H1 (cell line): ENCODE measurements at regions not wholly inside any gene's neighbourhood (a gene's known extent, or its start where the extent isn't known, plus 50 kb on each side); places are given as distances from the start of the nearest gene placed in this dataset.

Experiments used
- CTCF ChIA-PET: fragments of 300-600 bp; sonication (Branson Sonifier 250); formaldehyde crosslinking; loops from one replicate; lab custom pipeline; 2021; ENCODE audit not compliant: partially characterized antibody; lab: Charles Lee
- POLR2A ChIA-PET: fragments of 300-600 bp; sonication (Branson Sonifier 250); formaldehyde crosslinking; loops from one replicate; lab custom pipeline; 2021; ENCODE audit warnings: inconsistent platforms; ENCODE audit not compliant: partially characterized antibody; lab: Charles Lee
- DNase-seq, 2 experiments: peaks; one replicate each; pipeline versions ENCODE4 v3.0.0 to v3.0.0-alpha.2; 2010 to 2022; ENCODE audit warnings: low spot score in 2 of 2, low read depth in 1 of 2, mixed read lengths in 1 of 2
- FAIRE-seq: peaks from 2 replicates; lab custom pipeline; 2011; peaks lifted over from hg19 to GRCh38; lab: Jason Lieb, UNC
- H2AFZ ChIP-seq: 2 replicates; pipeline ENCODE4 v1.8.1; 2012; ENCODE audit warnings: low read length, inconsistent platforms
- H2AK5ac ChIP-seq: 2 replicates; pipeline ENCODE4 v1.6.1; 2013; ENCODE audit warnings: low read depth, low read length
- H2BK120ac ChIP-seq: replicated peaks from 2 replicates; pipeline ENCODE3; 2013; ENCODE audit warnings: low read depth, low read length, inconsistent platforms
- H2BK12ac ChIP-seq: 2 replicates; pipeline ENCODE4 v1.6.1; 2013; ENCODE audit warnings: low read depth, low read length
- H2BK15ac ChIP-seq: 2 replicates; pipeline ENCODE4 v1.6.1; 2013; ENCODE audit warnings: low read length
- H2BK20ac ChIP-seq: 2 replicates; pipeline ENCODE4 v1.6.1; 2013; ENCODE audit warnings: low read length
- H2BK5ac ChIP-seq: 2 replicates; pipeline ENCODE4 v1.6.1; 2013; ENCODE audit warnings: low read depth, low read length
- H3K14ac ChIP-seq: 2 replicates; pipeline ENCODE4 v1.6.1; 2013; ENCODE audit warnings: inconsistent platforms; ENCODE audit not compliant: insufficient read length
- H3K18ac ChIP-seq: 2 replicates; pipeline ENCODE4 v1.6.1; 2013; ENCODE audit warnings: low read length; ENCODE audit errors: extremely low read depth
- H3K23ac ChIP-seq: 2 replicates; pipeline ENCODE4 v1.6.1; 2013; ENCODE audit warnings: inconsistent platforms; ENCODE audit not compliant: insufficient read length
- H3K23me2 ChIP-seq: 2 replicates; pipeline ENCODE4 v1.6.1; 2013; ENCODE audit warnings: low read depth, low read length
- H3K27ac ChIP-seq: 2 replicates; pipeline ENCODE4 v1.6.1; 2011; ENCODE audit warnings: low read depth, low read length, inconsistent platforms
- H3K27me3 ChIP-seq, 4 experiments: replicated peaks in 1 of 4; 1 replicate in 1 of 4; 2 replicates in 3 of 4; pipeline versions ENCODE4 v1.6.1 to v1.8.1; 2011 to 2013; ENCODE audit warnings: low read length in 3 of 4, mild to moderate bottlenecking in 3 of 4, inconsistent platforms in 2 of 4, mixed read lengths in 2 of 4, moderate library complexity in 1 of 4; ENCODE audit not compliant: control insufficient read depth in 3 of 4, insufficient read depth in 3 of 4; ENCODE audit errors: extremely low read depth in 1 of 4
- H3K36me3 ChIP-seq, 4 experiments: 2 replicates each; pipeline versions ENCODE4 v1.6.1 to v1.8.1; 2011 to 2013; ENCODE audit warnings: mild to moderate bottlenecking in 4 of 4, low read length in 3 of 4, moderate library complexity in 2 of 4, control low read depth in 1 of 4, inconsistent platforms in 1 of 4; ENCODE audit not compliant: insufficient read depth in 4 of 4, control insufficient read depth in 2 of 4
- H3K4ac ChIP-seq: replicated peaks from 2 replicates; pipeline ENCODE3; 2013; ENCODE audit warnings: low read length, low read depth, mixed read lengths, inconsistent platforms; ENCODE audit not compliant: insufficient read length
- H3K4me1 ChIP-seq, 4 experiments: replicated peaks in 1 of 4; 1 replicate in 1 of 4; 2 replicates in 3 of 4; pipeline versions ENCODE4 v1.6.1 to v1.8.1; 2011 to 2013; ENCODE audit warnings: low read length in 3 of 4, inconsistent platforms in 2 of 4, mixed read lengths in 1 of 4; ENCODE audit not compliant: insufficient read depth in 4 of 4, control insufficient read depth in 3 of 4
- H3K4me2 ChIP-seq, 2 experiments: 2 replicates each; pipeline versions ENCODE4 v1.6.1 to v1.8.1; 2011 to 2013; ENCODE audit warnings: low read depth in 2 of 2, low read length in 2 of 2, control low read depth in 1 of 2, inconsistent platforms in 1 of 2, mild to moderate bottlenecking in 1 of 2; ENCODE audit not compliant: insufficient read depth in 1 of 2
- H3K4me3 ChIP-seq, 4 experiments: fragments of 200-600, 300-600 bp in 1 of 4; sonication (generic), shearing (Covaris generic), sonication (Bioruptor Twin) in 1 of 4; 2 replicates each; pipeline versions ENCODE4 v1.5.1 to v1.8.1; 2011 to 2016; ENCODE audit warnings: low read length in 4 of 4, low read depth in 3 of 4, control low read depth in 2 of 4, inconsistent platforms in 2 of 4, mild to moderate bottlenecking in 2 of 4, mixed read lengths in 1 of 4, moderate library complexity in 1 of 4; ENCODE audit not compliant: insufficient read depth in 2 of 4; ENCODE audit errors: extremely low read depth in 1 of 4
- H3K56ac ChIP-seq: replicated peaks from 2 replicates; pipeline ENCODE3; 2013; ENCODE audit warnings: low read depth, mild to moderate bottlenecking, mixed read lengths, low read length, inconsistent platforms; ENCODE audit not compliant: insufficient read length
- H3K79me1 ChIP-seq: 2 replicates; pipeline ENCODE4 v1.6.1; 2013; ENCODE audit warnings: low read depth, low read length, control low read depth
- H3K79me2 ChIP-seq, 2 experiments: 2 replicates each; pipeline versions ENCODE4 v1.6.1 to v1.8.1; 2012 to 2013; ENCODE audit warnings: low read length in 2 of 2, mild to moderate bottlenecking in 2 of 2, inconsistent platforms in 1 of 2; ENCODE audit not compliant: insufficient read depth in 2 of 2, control insufficient read depth in 1 of 2
- H3K9ac ChIP-seq, 4 experiments: replicated peaks in 1 of 4; 1 replicate in 1 of 4; 2 replicates in 3 of 4; pipeline versions ENCODE4 v1.6.1 to v1.8.1; 2011 to 2013; ENCODE audit warnings: low read depth in 3 of 4, low read length in 3 of 4, control low read depth in 2 of 4, mild to moderate bottlenecking in 2 of 4, moderate library complexity in 2 of 4, inconsistent platforms in 1 of 4; ENCODE audit errors: extremely low read depth in 1 of 4
- H3K9me3 ChIP-seq, 2 experiments: 2 replicates each; pipeline versions ENCODE4 v1.6.1 to v1.8.1; 2012 to 2013; ENCODE audit warnings: mild to moderate bottlenecking in 2 of 2, moderate library complexity in 2 of 2, control low read depth in 1 of 2, inconsistent platforms in 1 of 2, low read depth in 1 of 2, low read length in 1 of 2, mixed read lengths in 1 of 2; ENCODE audit not compliant: insufficient read depth in 2 of 2
- H4K20me1 ChIP-seq, 2 experiments: replicated peaks in 1 of 2; 2 replicates each; pipeline versions ENCODE3 to v1.8.1; 2011 to 2013; ENCODE audit warnings: inconsistent platforms in 2 of 2, low read length in 2 of 2, mild to moderate bottlenecking in 1 of 2; ENCODE audit not compliant: insufficient read depth in 2 of 2, control insufficient read depth in 1 of 2
- H4K5ac ChIP-seq: 2 replicates; pipeline ENCODE4 v1.6.1; 2013; ENCODE audit warnings: low read length, low read depth, mixed read lengths, inconsistent platforms; ENCODE audit not compliant: insufficient read length
- H4K8ac ChIP-seq: 2 replicates; pipeline ENCODE4 v1.8.0; 2013; ENCODE audit warnings: mild to moderate bottlenecking, moderate library complexity, low read length, inconsistent platforms; ENCODE audit not compliant: insufficient read depth; ENCODE audit errors: extremely low read depth
- H4K91ac ChIP-seq: replicated peaks from 2 replicates; pipeline ENCODE3; 2013; ENCODE audit warnings: low read length, mixed read lengths, inconsistent platforms; ENCODE audit not compliant: insufficient read length
- ASH2L ChIP-seq: fragments of 200-600, 300-600 bp; sonication (generic); IDR thresholded peaks from one replicate; pipeline ENCODE4 v1.7.1; 2017; ENCODE audit warnings: low read length
- BCL11A ChIP-seq, 2 experiments: IDR thresholded peaks; one replicate each; pipeline ENCODE4 v1.6.1; 2011; ENCODE audit warnings: low read depth in 2 of 2, low read length in 2 of 2, mild to moderate bottlenecking in 2 of 2
- CEBPB ChIP-seq: IDR thresholded peaks from 2 replicates; pipeline ENCODE4 v1.6.1; 2012; ENCODE audit warnings: low read depth, low read length
- GTF2F1 ChIP-seq: IDR thresholded peaks from 2 replicates; pipeline ENCODE4 v1.6.1; 2012; ENCODE audit warnings: low read depth, low read length, improper control_type of control experiment, borderline replicate concordance
- KDM4A ChIP-seq: IDR thresholded peaks from one replicate; pipeline ENCODE4 v1.7.1; 2012; ENCODE audit warnings: low read depth, mild to moderate bottlenecking, moderate library complexity, low read length, inconsistent platforms; ENCODE audit not compliant: severe bottlenecking
- KDM5A ChIP-seq: fragments of 200-600 bp; IDR thresholded peaks from 2 replicates; pipeline ENCODE4 v1.7.1; 2012; ENCODE audit warnings: mild to moderate bottlenecking, low read length, inconsistent platforms, mixed read lengths
- NRF1 ChIP-seq: IDR thresholded peaks from 2 replicates; pipeline ENCODE4 v1.6.1; 2011; ENCODE audit warnings: mild to moderate bottlenecking, low read depth, low read length, improper control_type of control experiment
- POLR2AphosphoS5 ChIP-seq: IDR thresholded peaks from 2 replicates; pipeline ENCODE4 v1.6.1; 2011; ENCODE audit warnings: low read depth, low read length
- SIN3A ChIP-seq, 2 experiments: IDR thresholded peaks in 1 of 2; conservative IDR thresholded peaks in 1 of 2; 2 replicates each; pipeline ENCODE4 v1.6.1; 2011 to 2012; ENCODE audit warnings: low read length in 2 of 2, improper control_type of control experiment in 1 of 2, low read depth in 1 of 2, mild to moderate bottlenecking in 1 of 2
- SRF ChIP-seq: IDR thresholded peaks from 2 replicates; pipeline ENCODE4 v1.6.1; 2011; ENCODE audit warnings: mild to moderate bottlenecking, low read depth, low read length, moderate library complexity
- SUZ12 ChIP-seq: fragments of 200-600 bp; sonication (generic); IDR thresholded peaks from 2 replicates; pipeline ENCODE4 v1.6.1; 2012; ENCODE audit warnings: mild to moderate bottlenecking, inconsistent platforms, low read length, moderate library complexity, mixed read lengths
- TCF12 ChIP-seq: IDR thresholded peaks from 2 replicates; pipeline ENCODE4 v1.6.1; 2011; ENCODE audit warnings: low read depth, mild to moderate bottlenecking, low read length
- ZNF274 ChIP-seq: IDR thresholded peaks from 2 replicates; pipeline ENCODE4 v1.7.0; 2012; ENCODE audit warnings: low read length, borderline replicate concordance; ENCODE audit errors: extremely low read depth
- WGBS, 2 experiments: shearing (Covaris generic) in 1 of 2; methylation state at CpG; one replicate each; pipeline versions ENCODE4 v1.1.6 to v1.1.7; 2013 to 2015; ENCODE audit warnings: low lambda C conversion rate in 2 of 2, mixed read lengths in 2 of 2, inconsistent platforms in 1 of 2, low coverage in 1 of 2, missing lambda C conversion rate in 1 of 2; ENCODE audit not compliant: insufficient replicate concordance in 2 of 2, insufficient coverage in 1 of 2, insufficient read length in 1 of 2; ENCODE audit errors: extremely low coverage in 1 of 2, missing lambda C conversion rate in 1 of 2; 5-methylcytosine and 5-hydroxymethylcytosine counted together
- TF ChIP-seq, protein P1 (sequence below): IDR thresholded peaks from 2 replicates; pipeline ENCODE4 v1.6.1; 2012; ENCODE audit warnings: low read length, inconsistent platforms

DNA sequence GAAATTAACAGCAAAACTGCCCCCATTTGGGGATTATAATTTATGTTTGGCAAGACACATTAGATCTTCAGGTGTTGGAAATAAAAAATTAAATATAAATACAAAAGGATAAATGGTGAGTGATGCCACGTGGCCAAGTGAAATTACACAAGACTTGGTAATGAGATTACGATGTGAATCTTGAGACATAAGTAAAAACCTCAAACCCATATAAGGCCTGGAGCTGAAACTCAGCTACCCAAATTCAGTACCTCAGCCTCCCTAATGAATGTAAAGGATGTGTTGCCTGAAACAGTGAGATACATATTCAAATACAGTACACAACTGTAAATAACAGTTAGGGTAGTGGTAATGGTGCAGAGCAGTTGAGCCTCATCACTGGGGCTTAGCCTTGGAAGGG, 1146.6 kb downstream of the OTOL1 start:
- peak overlapping the region; percentile 73; the same call in 1 of the 2 replicates for H2AFZ ChIP-seq
- DNase-seq (no peak), FAIRE-seq (no peak)
- H3K23ac ChIP-seq, result no peak overlapping the region
- WGBS, 2 experiments, result 53% methylated on average over 2 of the region's 2 CpGs; no CpG with 5 or more reads in 1 of the 2 experiments
- H3K79me1 ChIP-seq, result no peaks in the 10 kb centered on the region
- no peaks in the 10 kb centered on the region for H3K79me2 ChIP-seq
- H3K23me2 ChIP-seq, result no peaks in the 10 kb centered on the region
- no peak overlapping the region for H2BK12ac ChIP-seq
- H3K27me3 ChIP-seq, result no peaks in the 10 kb centered on the region
- H4K91ac ChIP-seq, result no peak overlapping the region
- no peak overlapping the region for H2BK15ac ChIP-seq
- H3K4me2 ChIP-seq, result no peak overlapping the region
- H3K9ac ChIP-seq, result no peak overlapping the region
- H3K18ac ChIP-seq, result no peak overlapping the region
- H3K56ac ChIP-seq, result no peak overlapping the region
- H3K27ac ChIP-seq, result no peak overlapping the region
- no peak overlapping the region for H4K8ac ChIP-seq
- no peak overlapping the region for H3K4ac ChIP-seq
- H3K4me3 ChIP-seq, result no peak overlapping the region
- H3K14ac ChIP-seq, result no peak overlapping the region
- H4K20me1 ChIP-seq, result no peaks in the 10 kb centered on the region
- H2BK20ac ChIP-seq, result no peak overlapping the region
- no peak overlapping the region for H4K5ac ChIP-seq
- H3K9me3 ChIP-seq, result peaks cover 17 to 26% of the 10 kb centered on the region in 2 experiments
- no peaks in the 10 kb centered on the region for H3K4me1 ChIP-seq
- no peak overlapping the region for H2AK5ac ChIP-seq
- no peak overlapping the region for H2BK5ac ChIP-seq
- H3K36me3 ChIP-seq, result no peaks in the 10 kb centered on the region
- ChIA-PET POLR2A (no interaction called here), CTCF (no interaction called here)
- H2BK120ac ChIP-seq, result no peak overlapping the region
- TF ChIP-seq SIN3A (conservative IDR thresholded peaks at IDR 0.05 in 1 of 2, IDR thresholded peaks at IDR 0.05 in 1 of 2; ENCODE audit: low read depth in 1 of 2, low read length in 2 of 2), result no peak
- TF ChIP-seq SRF, result no peak
- TF ChIP-seq KDM5A, result no peak
- TF ChIP-seq KDM4A, result no peak
- TF ChIP-seq ZNF274, result no peak
- TF ChIP-seq GTF2F1, result no peak
- TF ChIP-seq TCF12, result no peak
- TF ChIP-seq POLR2AphosphoS5, result no peak
- TF ChIP-seq, protein P1, sequence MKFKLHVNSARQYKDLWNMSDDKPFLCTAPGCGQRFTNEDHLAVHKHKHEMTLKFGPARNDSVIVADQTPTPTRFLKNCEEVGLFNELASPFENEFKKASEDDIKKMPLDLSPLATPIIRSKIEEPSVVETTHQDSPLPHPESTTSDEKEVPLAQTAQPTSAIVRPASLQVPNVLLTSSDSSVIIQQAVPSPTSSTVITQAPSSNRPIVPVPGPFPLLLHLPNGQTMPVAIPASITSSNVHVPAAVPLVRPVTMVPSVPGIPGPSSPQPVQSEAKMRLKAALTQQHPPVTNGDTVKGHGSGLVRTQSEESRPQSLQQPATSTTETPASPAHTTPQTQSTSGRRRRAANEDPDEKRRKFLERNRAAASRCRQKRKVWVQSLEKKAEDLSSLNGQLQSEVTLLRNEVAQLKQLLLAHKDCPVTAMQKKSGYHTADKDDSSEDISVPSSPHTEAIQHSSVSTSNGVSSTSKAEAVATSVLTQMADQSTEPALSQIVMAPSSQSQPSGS, result no peak
- TF ChIP-seq BCL11A (IDR thresholded peaks at IDR 0.05; ENCODE audit: low read depth in 2 of 2, low read length in 2 of 2), result no peak
- no peak for TF ChIP-seq ASH2L
- no peak for TF ChIP-seq SUZ12
- TF ChIP-seq NRF1, result no peak
- TF ChIP-seq CEBPB, result no peak
